ENCODE measurements at regions not wholly inside any gene's neighbourhood (a gene's known extent, or its start where the extent isn't known, plus 50 kb on each side); places are given as distances from the start of the nearest gene placed in this dataset.

DNA sequence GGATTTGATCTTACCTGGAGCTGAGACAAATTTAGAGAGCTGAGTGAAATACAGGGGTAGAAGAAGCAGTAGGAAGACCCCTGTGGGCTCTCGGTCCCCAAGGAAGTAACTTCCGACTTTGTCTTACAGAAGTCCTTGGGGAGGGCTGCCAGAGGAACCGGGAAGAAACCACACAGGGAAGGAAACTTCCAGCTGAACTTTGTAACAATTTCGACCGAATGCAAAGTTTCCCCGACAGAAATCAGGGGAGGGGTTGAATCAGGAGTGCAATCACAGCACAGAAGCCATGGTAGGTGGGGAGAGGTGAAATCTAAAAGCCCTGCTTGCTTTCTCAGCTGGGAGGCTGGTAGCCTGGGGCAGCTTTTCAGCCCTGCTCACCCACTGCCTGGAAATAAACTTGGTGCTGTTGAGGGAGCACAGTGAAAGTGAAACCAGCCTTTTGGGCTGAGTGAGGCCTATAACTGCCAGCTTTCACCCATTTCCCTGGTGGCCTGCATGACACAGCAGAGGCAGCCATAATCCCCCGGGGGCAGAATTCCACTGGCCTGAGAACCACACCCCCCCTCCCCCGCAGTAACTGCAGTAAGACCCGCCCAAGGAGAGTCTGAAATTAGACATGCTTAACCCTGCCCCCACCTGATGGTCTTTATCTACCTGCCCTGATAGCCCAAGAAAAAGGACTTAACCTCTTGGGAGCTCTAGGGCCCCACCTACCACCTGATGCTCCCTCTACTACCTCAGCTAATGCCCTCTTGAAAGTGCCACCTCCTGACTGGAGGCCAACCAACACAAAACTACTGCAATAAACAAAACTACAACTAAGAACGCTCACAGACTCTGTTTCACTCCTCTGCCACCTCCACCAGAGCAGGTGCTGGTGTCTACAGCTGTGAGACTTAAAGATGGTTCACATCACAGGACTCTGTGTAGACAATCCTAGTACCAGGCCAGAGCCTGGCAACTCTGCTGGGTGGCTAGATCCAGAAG, 248.2 kb downstream of the PARM1 start:
- DNase-seq = peak in 1 of 2 donors; percentile 5

GRCh38 chr4:75180217-75180616, 247.3 kb downstream of the PARM1 start:
- TF ChIP-seq CTCF (IDR thresholded peaks at IDR 0.05) = no peak
- DNase-seq (no peak), ATAC-seq (no peak)
- intact Hi-C loops (cut with DNase I) = no loop called here
- Histone ChIP-seq H3K27me3 (peaks cover 0 to 6% (median 0%) of the 10 kb centered on the region in 7 donors), H3K27ac (no peak overlapping the region), H3K4me1 (no peaks in the 10 kb centered on the region), H3K4me3 (no peak overlapping the region), H3K9me3 (peaks cover 0 to 25% (median 3%) of the 10 kb centered on the region in 11 donors), H3K36me3 (no peaks in the 10 kb centered on the region)

More for the DNA sequence above, 248.2 kb downstream of the PARM1 start:
- H3K27ac ChIP-seq = no peak overlapping the region
- H3K27me3 ChIP-seq = peaks cover 0 to 6% (median 0%) of the 10 kb centered on the region in 7 donors
- peaks cover 0 to 25% (median 3%) of the 10 kb centered on the region in 11 donors for H3K9me3 ChIP-seq
- 71 to 83% methylated on average over 10 of the region's 10 CpGs for WGBS, 2 donors
- no peaks in the 10 kb centered on the region for H3K4me1 ChIP-seq
- ATAC-seq = no peak
- TF ChIP-seq CTCF (IDR thresholded peaks at IDR 0.05) = no peak
- H3K4me3 ChIP-seq = peak overlapping the region in 1 of 10 donors; percentile 9
- intact Hi-C loops (cut with DNase I) = no loop called here
- no peaks in the 10 kb centered on the region for H3K36me3 ChIP-seq

GRCh38 chr4:75179510-75179909, 246.6 kb downstream of the PARM1 start:
- H3K36me3 ChIP-seq = no peaks in the 10 kb centered on the region
- H3K27me3 ChIP-seq = peaks cover 0 to 6% (median 0%) of the 10 kb centered on the region in 7 donors
- H3K9me3 ChIP-seq = peaks cover 0 to 25% (median 3%) of the 10 kb centered on the region in 11 donors
- H3K4me3 ChIP-seq = no peak overlapping the region
- no peak for TF ChIP-seq CTCF (IDR thresholded peaks at IDR 0.05)
- H3K4me1 ChIP-seq = no peaks in the 10 kb centered on the region
- intact Hi-C loops (cut with DNase I) = no loop called here
- H3K27ac ChIP-seq = no peak overlapping the region
- ATAC-seq (no peak), DNase-seq (no peak)

- peak in 1 of 8 donors; percentile 63 for ATAC-seq
- Histone ChIP-seq H3K4me3 (no peak overlapping the region), H3K27ac (no peak overlapping the region), H3K4me1 (no peaks in the 10 kb centered on the region), H3K9me3 (peaks cover 0 to 4% (median 0%) of the 10 kb centered on the region in 11 donors), H3K36me3 (no peaks in the 10 kb centered on the region), H3K27me3 (no peaks in the 10 kb centered on the region)
- intact Hi-C loops (cut with DNase I) = no loop called here
- TF ChIP-seq CTCF (IDR thresholded peaks at IDR 0.05) = no peak
- no peak for DNase-seq
These were observed 239.6 kb downstream of the PARM1 start for GRCh38 chr4:75172551-75172950.

All from heart right ventricle (tissue), 16 donors.